Hepatic stellate cell (primary cell): ENCODE measurements at regions not wholly inside any gene's neighbourhood (a gene's known extent, or its start where the extent isn't known, plus 50 kb on each side); places are given as distances from the start of the nearest gene placed in this dataset.

Source experiments
- DNase-seq: peaks from one replicate; pipeline ENCODE4 v3.0.0; 2011; ENCODE audit warnings: low spot score

DNA sequence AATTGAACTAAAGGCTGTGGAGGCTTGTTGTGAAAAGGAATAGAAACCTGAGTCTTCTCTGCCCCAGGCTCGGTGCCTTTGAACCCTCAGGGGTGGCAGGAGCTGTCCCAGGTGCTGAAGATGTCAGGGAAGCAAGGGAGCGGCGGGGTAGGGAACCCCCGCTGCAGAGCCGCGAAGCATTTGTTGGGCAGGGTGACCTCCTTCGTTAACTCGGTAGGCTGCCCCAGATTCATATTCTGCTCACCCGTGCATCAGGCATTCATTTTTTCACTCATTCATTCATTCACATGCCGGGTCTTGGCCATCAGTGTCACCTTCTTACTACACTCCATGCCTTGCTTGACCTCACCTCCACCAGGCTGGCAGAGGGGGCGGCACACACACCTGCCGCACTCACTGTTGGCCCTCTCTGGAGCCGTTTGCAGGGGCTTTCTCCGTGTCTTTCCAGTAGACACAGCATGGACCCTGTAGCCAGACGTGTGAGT is 618.9 kb downstream of the BRD1 start:
- DNase-seq: no peak

DNA sequence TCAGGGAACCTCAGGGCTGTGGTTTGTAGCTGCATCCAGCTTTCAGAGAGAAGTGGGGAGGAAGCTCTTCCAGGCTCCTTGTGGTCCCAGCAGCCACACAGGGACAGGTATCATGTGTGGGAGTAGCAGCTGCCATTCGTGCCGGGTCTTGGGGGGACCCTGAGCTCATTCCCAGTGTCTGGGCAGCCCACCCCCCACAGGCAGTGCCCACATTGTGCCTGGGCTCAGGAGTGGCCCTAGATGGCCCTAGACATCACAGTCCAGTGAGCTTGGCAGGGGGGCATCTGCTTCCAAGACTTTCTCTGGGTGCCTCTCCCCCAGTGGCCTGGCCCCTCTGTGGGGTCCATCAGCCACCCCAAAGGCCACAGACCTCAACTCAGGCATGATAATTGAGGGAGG is 619.7 kb downstream of the BRD1 start:
- DNase-seq: no peak

DNA sequence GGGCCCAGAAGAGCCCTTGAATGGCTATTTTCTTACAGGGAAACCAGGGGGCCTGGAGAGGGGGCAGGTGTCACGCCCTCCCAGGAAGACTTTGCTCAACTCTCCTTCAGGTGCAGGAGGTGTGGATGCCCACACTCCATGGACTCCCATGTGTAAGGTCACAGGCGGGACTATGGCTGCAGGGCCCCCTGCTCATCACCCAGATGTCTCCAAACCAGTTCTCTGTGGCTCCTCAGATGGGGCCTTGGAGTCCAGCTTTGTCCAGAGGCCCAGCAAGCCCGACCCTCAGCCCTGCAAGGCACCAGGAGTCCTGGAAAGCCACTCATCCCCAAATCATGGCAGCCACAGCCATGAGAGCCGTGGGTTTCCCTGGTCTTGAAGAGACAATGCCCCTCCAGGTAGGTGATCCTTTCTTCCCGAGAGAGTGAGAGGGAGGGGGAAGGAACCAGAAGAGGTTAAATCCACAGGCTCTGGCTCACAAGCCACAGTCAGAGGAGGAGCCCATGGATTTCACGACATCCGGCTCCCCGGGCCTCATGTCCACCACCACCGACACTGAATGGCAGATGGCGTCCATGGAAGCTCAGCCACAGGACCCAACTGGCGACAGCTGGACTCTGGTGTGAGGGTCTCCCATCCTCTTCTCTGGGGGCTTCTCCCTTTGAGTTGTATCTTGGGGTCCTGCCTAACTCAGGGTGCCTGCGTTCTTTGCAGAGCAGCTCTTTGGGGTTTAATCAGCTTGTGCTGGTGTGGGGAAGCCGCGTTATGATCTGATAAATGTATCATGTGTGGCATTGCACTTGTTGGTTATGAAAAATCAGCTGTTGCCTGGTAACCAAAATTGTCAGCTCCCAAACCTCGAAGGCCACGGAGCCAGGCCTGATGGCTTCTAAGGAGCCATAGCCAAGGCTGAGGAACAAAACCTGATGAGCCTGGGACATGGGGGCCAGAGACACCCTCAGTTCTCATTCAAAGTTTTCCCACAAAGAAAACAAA is 620.4 kb downstream of the BRD1 start:
- no peak for DNase-seq

DNA sequence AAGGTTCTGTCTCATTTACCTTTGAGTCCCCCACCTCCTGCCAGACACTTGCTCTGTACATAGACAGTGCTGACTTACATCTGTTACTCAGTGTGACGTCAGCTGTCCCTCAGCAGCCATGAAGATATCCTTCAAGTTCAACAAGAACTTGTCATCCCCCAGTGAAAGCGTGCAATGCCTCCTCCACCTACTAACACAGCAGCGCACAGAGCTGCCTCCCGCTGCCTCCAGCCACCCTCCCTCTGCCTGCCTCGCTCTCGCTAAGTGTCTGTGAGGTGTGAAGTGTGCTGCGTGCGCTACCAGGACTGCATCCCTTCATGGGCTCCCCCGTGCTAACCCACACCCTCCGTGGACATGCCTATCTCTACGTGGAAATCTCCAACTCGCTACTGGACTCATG is 621.4 kb downstream of the BRD1 start:
- DNase-seq: no peak

DNA sequence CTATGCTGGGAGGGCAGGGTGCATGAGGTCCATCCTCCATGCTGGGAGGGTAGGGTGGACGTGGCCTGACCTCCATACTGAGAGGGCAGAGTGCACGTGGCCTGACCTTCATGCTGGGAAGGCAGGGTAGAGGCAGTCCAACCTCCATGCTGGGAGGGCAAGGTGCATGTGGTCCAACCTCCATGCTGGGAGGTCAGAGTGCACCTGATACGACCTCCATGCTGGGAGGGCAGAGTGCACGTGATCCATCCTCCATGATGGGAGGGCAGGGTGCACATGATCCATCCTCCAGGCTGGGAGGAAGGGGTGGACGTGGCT is 622.2 kb downstream of the BRD1 start:
- DNase-seq: no peak

DNA sequence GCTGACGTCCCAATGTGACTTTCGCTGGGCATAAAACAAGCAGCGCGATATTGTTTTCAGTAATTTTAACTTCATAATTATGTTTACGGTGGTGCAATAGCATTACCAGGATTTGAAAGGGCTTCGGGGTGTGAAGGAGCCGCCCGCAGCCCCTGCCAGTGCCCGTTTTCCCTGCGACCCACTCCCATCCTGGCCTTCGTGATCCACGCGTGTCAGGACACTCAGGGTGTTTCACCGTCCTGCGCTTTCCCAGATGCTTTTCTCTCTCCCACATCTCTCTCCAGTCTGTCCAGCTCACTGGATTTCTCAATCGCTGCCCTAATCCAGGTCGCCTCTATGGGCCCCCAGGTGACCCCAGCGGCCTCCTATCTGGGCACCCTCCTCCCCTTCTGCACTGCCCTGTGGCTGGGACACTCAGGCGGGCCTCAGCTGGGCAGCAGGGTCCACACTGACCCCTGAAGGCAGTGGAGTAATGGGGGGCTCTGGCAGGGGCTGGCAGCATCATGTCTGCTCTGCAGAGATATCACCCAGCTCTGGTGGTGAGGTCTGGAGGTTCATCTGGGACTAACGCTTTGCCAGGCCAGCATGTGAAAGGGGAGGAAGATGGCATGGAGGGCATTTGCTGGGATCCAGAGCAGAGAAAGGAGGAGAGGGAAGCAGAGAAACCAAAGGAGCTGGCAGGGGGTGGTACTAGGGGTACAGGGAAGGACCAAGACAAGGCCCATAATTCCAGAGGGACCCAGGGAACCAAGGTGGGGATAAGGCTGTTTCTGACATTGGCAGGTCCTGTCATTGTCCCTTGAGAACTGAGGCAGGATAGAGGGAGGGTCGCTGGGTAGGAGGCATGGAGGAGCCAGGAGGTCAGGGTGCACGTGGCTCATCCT is 622.8 kb downstream of the BRD1 start:
- no peak for DNase-seq

DNA sequence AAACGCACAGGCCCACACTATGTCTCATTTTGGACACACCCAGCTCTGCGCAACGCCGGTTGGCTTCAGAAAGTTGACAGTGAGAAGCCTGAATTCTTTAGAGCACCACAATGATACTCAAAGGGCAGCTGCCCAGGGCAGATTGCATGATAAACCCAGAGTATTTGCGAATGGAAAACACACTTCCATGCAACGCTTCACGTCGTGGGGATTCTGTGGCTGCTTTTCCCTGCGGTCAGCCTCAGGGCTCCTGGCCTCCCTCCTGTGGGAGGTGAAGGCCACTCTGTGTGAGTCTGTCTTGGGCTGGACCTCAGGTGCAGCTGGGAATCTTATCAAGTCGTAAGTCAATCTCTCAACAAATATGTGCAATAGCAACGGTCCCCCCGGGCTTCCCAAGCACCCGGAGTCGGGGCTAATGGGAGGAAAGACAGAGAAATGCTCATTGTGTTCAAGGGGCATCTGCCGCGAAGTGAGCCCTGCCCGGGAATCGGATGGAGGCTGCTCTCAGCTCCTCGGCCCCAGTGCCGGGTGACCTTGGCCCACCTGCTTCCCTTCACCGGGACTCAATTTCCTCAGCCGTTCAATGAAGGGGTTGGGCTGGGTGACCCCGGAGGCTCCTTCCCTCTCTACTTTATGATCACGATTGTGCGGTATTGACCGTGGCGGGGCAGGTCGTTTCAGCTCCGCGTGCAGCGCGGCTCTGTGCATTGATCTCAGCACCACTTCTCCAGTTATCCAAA is 623.6 kb downstream of the BRD1 start:
- no peak for DNase-seq

DNA sequence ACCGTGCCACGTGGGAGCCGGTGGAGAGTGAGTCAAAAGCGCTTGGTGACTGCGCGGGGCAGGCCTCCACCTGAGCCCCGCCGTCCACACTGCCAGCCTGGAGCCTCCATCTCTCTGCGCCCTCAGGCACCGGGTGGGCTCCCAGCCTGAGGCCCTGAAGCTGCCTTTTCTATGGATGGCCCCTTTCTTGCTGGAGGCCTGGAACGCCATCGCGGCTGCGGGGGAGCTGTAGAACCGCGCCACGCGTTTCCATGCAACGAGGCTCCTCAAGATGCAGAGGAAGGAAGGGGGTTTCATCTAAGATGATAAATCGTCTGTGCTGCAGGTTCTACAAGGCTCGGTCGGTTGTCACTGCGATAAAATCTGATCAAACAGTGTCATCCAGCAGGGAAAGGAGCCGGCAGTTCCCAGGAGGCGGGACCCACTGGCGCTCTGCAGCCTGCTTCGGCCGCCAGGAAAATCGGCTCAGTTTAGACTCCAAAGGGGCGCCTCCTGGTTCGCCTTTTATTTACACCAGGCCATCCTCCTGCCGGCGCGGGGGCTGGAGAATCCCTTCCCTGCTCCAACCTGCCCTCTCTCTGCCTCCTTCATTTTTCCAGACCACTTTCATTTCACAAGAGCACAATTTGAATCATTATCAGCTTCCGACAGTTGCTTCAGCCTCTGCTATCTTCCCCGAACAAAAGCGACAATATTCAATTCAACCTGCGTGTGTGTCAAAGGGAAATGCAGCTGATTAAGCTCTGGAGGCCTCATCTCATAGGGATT is 624.4 kb downstream of the BRD1 start:
- no peak for DNase-seq

DNA sequence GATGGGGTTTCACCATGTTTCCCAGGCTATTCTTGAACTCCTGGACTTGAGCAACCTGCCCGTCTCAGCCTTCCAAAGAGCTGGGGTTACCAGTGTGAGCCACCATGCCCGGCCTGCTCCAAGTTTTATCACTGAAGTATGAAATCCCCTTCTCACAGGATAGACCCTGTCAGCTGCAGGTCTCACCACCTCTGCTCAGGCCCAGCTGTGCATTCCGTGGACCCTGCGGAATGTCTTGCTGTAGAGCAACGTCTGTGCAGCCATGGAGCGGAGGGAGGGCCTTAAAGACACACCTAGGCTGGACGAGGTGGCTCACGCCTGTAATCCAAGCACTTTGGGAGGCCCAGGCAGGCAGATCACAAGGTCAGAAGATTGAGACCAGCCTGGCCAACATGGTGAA is 625.4 kb downstream of the BRD1 start:
- no peak for DNase-seq

DNA sequence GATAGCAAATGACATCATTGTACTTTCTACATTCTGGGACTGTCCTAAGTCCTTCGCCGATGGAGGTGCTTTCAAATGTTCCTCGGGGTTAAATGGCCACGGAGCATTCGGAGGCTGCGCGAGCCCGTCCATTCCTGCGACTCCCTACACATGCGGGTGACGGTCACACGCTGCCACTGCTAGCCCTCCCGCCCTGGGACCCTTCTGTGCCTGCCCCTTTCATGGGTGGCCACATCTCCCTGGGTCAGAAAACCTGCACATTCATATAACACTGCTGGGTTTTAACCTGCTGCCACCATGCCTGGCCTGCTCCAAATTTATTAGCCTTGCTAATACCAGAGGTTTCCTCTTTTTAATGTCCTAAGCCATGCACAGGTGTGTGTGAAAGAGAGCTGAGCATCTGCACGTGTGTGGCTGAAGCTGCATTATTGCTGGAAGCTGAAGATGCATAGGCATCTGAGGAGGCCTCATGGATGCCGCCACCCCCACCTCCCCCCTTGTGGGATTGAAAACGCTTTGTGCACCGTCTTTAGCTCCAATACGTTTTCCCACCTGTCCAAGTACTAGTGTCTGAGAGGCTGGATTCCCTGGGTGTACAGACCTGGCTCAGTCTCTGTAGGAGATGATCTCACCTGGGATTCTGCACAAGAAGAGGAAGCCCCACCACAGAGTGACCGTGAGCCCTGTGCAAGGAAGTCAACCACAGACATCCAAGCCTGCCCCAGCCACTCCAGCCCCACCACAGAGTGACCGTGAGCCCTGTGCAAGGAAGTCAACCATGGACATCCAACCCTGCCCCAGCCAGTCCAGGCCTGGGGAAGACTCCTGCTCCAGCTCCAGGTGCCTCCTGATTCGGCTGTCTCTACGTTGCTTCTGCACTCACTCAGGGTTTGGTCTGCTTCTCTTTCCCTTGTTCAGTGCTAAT is 626.4 kb downstream of the BRD1 start:
- no peak for DNase-seq

DNA sequence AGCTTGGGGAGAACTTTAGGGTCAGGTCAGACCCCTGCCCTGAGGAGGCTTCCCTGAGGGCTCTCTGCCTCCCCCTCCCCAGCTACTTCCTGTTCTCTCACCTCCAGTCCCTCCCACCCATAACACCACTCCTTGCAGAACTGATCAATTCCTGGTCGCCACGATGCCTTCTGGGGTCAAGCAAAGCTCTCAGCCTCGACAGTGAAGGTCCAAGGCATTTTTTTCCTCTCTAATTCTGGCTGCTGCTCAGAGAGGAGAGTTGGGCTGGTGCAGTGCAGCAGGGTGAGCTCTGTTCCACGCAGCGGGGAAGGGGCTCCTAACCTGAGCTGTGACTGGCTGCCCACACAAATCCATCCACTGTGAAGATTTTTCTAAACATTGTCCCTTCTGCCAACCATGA is 628.4 kb downstream of the BRD1 start:
- no peak for DNase-seq

DNA sequence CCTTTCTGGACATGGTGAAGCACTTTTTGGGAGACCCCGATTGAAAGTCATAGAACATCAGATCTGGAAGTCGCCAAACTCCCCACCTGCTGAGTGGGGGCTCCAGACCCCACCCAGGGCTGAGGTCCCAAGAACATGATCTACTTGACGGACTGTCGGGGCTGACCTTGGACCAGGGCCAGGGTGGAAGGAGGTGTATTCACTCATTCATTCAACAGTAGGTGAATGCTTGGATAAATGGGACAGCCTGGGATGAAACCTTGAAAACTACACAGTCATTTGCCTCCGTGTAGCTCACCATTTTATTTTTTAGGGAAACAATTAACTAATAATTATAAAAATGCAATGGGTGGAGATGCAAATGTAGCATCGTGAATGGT is 629.0 kb downstream of the BRD1 start:
- DNase-seq: no peak

DNA sequence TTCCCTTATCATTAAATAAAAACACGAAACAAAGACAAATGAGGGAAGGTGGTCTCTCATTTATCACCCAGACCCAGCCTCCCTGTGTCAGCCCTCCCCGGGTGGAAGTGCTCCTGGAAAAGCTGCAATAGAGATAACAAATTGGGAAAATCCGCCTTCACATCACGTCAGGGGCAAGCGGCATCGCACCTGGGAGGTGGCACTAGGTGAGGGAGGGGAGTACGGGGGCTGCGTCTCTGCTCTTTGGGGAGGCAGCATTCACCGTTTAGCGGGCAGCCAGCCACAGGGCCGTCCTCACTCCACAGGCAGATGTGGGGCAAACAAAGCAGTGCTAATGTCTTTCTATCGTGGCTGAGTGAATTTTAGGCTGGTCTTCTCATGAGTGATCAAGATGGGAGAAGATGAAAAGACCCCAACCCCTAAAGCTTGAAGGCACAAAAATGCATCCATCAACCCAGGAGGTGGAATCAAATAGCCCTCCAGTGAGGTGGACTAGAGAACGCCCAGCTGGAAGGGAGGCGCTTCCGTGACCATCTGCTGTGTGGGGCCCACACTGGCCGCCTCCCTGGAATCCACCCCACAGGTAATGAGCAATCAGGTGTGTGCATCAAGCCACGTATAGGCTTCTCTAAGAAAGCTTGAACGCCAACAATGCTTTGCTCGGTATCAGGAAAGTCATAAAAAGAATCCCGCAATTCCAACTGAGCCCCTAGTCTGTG is 629.5 kb downstream of the BRD1 start:
- no peak for DNase-seq

DNA sequence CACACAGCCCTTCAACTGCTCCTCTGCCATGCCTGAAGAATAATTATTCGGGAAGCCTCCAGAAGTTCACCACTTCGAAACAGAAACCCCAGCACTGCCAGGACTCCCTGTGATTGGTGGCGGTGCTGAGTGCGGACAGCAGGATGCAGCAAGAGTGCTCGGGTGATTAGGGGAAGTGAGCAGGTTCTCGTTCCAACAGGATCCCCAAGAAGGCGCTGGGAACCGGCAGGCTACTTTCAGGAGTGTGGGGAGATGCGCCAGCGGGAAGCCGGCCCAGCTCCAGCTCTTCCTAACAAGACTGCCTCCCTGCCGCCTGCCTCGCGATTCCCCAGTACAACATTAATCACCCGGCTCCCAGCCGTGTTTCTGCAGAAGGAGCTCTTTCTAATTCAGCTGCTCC is 630.2 kb downstream of the BRD1 start:
- no peak for DNase-seq

DNA sequence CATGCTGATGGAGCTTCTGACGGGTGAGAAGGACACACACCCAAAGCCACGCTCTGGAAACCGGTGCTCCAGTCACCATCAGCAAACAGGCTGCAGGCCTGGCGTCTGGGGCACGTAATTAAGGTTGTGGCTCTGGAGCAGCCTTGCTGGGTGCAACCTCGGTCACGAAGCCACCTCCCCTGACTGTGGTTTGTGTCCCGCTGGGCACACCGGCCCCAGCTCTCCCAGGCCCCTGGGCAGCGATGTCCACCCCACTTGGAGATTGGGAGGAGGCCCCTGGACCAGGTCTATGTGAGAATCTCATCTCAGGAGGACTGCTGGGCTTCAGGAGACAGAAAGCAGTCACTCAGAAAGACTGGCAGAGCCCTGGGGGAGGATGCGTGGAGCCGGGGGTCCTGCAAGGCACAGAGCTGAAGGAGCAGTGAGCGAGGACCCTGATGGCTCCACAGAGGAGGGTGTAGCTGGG is 631.6 kb downstream of the BRD1 start:
- DNase-seq: no peak

DNA sequence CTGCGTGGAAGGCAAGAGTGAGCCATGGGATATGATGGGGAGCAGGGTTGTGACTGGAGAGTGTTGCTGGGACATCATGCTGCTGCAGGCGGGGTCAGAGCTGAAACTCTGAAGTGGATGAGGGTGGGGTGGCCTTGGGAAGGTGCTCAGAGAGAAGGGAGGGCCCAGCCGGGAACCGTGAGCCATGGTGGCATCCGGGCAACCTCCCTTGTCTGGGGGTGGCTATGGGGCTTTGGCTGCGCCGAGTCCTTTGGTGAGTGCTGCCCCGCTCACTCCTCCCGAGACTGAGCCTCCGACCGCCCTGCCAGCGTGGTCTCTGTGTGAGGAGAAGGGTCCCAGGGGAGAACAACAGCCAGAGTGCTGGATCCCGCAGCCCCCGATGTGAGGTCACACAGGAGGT is 632.0 kb downstream of the BRD1 start:
- DNase-seq: no peak

DNA sequence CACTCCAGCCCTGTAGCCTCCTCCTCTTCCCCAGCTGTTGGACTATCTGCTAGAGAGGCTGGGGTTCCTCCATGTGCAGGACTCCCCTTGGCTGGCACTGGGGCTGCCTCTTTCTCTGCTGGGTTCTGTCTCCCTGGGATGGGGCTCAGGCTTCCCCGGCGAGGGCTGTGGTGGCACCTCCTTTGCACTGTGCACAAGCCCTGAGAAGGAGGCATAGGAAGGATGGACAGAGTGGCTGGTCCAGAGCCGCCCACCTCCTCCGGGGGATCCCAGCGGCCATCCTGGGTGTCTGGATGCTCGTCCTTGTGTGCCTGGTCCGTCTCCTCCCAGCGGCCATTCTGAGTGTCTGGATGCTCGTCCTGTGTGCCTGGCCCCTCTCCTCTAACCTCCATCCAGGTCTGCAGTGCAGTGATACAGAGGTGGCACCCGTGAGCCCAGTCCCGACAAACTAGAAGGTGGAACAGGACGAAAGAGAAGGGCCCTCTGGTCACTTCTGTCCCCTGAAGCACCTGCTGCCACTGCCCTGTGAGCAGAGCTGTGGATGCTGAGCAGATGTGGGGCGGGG is 633.7 kb downstream of the BRD1 start:
- no peak for DNase-seq

DNA sequence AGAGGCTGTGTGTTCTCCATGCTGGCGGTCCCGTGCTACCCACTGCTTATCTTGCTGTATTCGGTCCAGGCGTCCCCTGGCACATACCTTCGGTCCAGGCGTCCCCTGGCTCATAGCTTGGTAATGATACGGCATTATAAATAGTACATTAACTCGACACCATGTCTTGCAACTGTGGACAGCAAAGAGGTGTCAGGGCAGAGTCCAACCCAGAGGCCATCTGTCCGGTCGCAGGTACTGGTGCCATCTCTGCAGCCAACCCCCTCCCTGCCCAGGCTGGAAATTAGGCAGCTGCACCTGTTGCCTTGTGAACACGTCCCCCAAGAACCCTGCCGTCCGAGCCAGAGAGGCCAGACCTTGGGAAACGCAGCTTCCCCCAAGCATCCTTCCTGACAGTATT is 634.3 kb downstream of the BRD1 start:
- no peak for DNase-seq

DNA sequence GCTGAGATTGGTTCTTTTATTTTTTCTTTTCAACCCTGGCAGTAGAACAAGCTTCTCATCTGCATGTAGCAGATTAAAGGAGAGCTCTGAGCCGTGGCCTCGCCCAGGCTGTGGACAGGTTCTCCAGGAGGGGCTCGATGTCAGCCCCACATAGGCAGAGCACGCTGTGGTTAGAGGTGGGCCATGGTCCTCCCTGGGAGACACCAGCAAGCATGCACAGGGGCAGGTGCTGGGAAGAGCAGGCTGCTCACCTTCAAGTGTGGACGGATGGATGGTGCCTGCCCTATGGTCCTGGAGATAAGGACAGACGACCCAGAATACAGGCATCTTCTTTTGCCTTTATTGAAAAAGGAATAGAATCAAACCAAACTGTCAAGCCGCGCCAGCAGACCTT is 634.8 kb downstream of the BRD1 start:
- no peak for DNase-seq
